WTC11 (cell line): ENCODE measurements at regions not wholly inside any gene's neighbourhood (a gene's known extent, or its start where the extent isn't known, plus 50 kb on each side); places are given as distances from the start of the nearest gene placed in this dataset.

Experiments used
- ATAC-seq: fragments of 200-7000 bp; cut with Tn5 transposase; 2 replicates; pipeline ENCODE4 v1.10.0; 2021; ENCODE audit warnings: mild to moderate bottlenecking, moderate library complexity
- CTCF ChIA-PET: fragments of 300-600 bp; sonication (Branson Sonifier 250); formaldehyde crosslinking; loops from one replicate; lab custom pipeline; 2021; ENCODE audit warnings: antibody characterized with exemption; lab: Charles Lee
- POLR2A ChIA-PET: fragments of 350-600 bp; sonication (Branson Sonifier 250); formaldehyde crosslinking; loops from one replicate; lab custom pipeline; 2021; ENCODE audit warnings: antibody characterized with exemption; lab: Charles Lee
- DNase-seq: peaks from one replicate; pipeline ENCODE4 v3.0.0; 2021; ENCODE audit warnings: low spot score
- H3K27ac Mint-ChIP-seq: 2 replicates; pipeline ENCODE4 v1.8.0; 2021; ENCODE audit warnings: mixed read lengths
- H3K27me3 Mint-ChIP-seq: 2 replicates; pipeline ENCODE4 v1.8.0; 2021; ENCODE audit warnings: low read depth, mild to moderate bottlenecking, moderate library complexity, mixed read lengths
- H3K36me3 Mint-ChIP-seq: 2 replicates; pipeline ENCODE4 v1.8.0; 2021; ENCODE audit warnings: mixed read lengths
- H3K4me1 Mint-ChIP-seq: 2 replicates; pipeline ENCODE4 v1.8.0; 2022; ENCODE audit warnings: mixed read lengths
- H3K4me3 Mint-ChIP-seq: 2 replicates; pipeline ENCODE4 v1.8.0; 2021; ENCODE audit warnings: mild to moderate bottlenecking, moderate library complexity, mixed read lengths
- H3K9me3 Mint-ChIP-seq: 2 replicates; pipeline ENCODE4 v1.8.0; 2021; ENCODE audit warnings: mixed read lengths
- ATF2 ChIP-seq: sonication (generic); formaldehyde crosslinking; IDR thresholded peaks from 2 replicates; pipeline ENCODE4 v1.8.1; 2022; ENCODE audit warnings: low read depth, missing genetic modification reagents, borderline replicate concordance
- ATF3 ChIP-seq: sonication (generic); formaldehyde crosslinking; conservative IDR thresholded peaks from 2 replicates; pipeline ENCODE4 v1.8.1; 2022; ENCODE audit warnings: mild to moderate bottlenecking, missing genetic modification reagents
- E2F4 ChIP-seq: sonication (generic); formaldehyde crosslinking; IDR thresholded peaks from 2 replicates; pipeline ENCODE4 v1.8.1; 2022; ENCODE audit warnings: low read depth, mild to moderate bottlenecking, moderate library complexity, missing genetic modification reagents, borderline replicate concordance
- EMX1 ChIP-seq: fragments of 250-450 bp; sonication (Bioruptor Pico); IDR thresholded peaks from 2 replicates; pipeline ENCODE4 v1.8.0; 2021; ENCODE audit warnings: mild to moderate bottlenecking
- FOXJ3 ChIP-seq: sonication (generic); formaldehyde crosslinking; IDR thresholded peaks from 2 replicates; pipeline ENCODE4 v1.9.0; 2021; ENCODE audit warnings: missing genetic modification reagents, mild to moderate bottlenecking, borderline replicate concordance
- FOXK1 ChIP-seq: sonication (generic); formaldehyde crosslinking; IDR thresholded peaks from 2 replicates; pipeline ENCODE4 v1.8.0; 2022; ENCODE audit warnings: mild to moderate bottlenecking, moderate library complexity, missing genetic modification reagents
- HMGA2 ChIP-seq: fragments of 250-450 bp; sonication (Bioruptor Pico); IDR thresholded peaks from 2 replicates; pipeline ENCODE4 v1.4.0; 2021; ENCODE audit warnings: mild to moderate bottlenecking, moderate library complexity
- IRF2 ChIP-seq: sonication (generic); formaldehyde crosslinking; IDR thresholded peaks from 2 replicates; pipeline ENCODE4 v1.8.0; 2022; ENCODE audit warnings: low read depth, missing genetic modification reagents, borderline replicate concordance
- NR1H2 ChIP-seq: sonication (generic); formaldehyde crosslinking; IDR thresholded peaks from 2 replicates; pipeline ENCODE4 v1.9.0; 2021; ENCODE audit warnings: mild to moderate bottlenecking, moderate library complexity, missing genetic modification reagents
- PRDM15 ChIP-seq: sonication (generic); formaldehyde crosslinking; IDR thresholded peaks from 2 replicates; pipeline ENCODE4 v1.8.0; 2022; ENCODE audit warnings: missing genetic modification reagents
- SMAD3 ChIP-seq: sonication (generic); formaldehyde crosslinking; IDR thresholded peaks from 2 replicates; pipeline ENCODE4 v1.8.0; 2022; ENCODE audit warnings: missing genetic modification reagents, mild to moderate bottlenecking, borderline replicate concordance
- SOX15 ChIP-seq: fragments of 250-450 bp; sonication (Bioruptor Pico); IDR thresholded peaks from 2 replicates; pipeline ENCODE4 v1.9.0; 2021; ENCODE audit warnings: mild to moderate bottlenecking
- SP1 ChIP-seq: sonication (generic); formaldehyde crosslinking; conservative IDR thresholded peaks from 2 replicates; pipeline ENCODE4 v1.8.1; 2022; ENCODE audit warnings: missing genetic modification reagents
- TEAD4 ChIP-seq: sonication (generic); formaldehyde crosslinking; IDR thresholded peaks from 2 replicates; pipeline ENCODE4 v1.8.0; 2022; ENCODE audit warnings: mild to moderate bottlenecking, missing genetic modification reagents
- ZBTB21 ChIP-seq: sonication (generic); formaldehyde crosslinking; IDR thresholded peaks from 2 replicates; pipeline ENCODE4 v1.8.1; 2023; ENCODE audit warnings: mild to moderate bottlenecking, missing genetic modification reagents, borderline replicate concordance
- ZNF416 ChIP-seq: fragments of 250-450 bp; sonication (Bioruptor Pico); IDR thresholded peaks from 2 replicates; pipeline ENCODE4 v1.9.0; 2021; ENCODE audit warnings: mild to moderate bottlenecking, inconsistent platforms
- ZNF512 ChIP-seq: sonication (generic); formaldehyde crosslinking; IDR thresholded peaks from 2 replicates; pipeline ENCODE4 v1.8.1; 2022; ENCODE audit warnings: missing genetic modification reagents, borderline replicate concordance
- ZNF532 ChIP-seq: fragments of 250-450 bp; sonication (Bioruptor Pico); IDR thresholded peaks from 2 replicates; pipeline ENCODE4 v1.9.0; 2021; ENCODE audit warnings: mild to moderate bottlenecking, borderline replicate concordance

GRCh38 chr21:20572582-20572981 lies 425.6 kb upstream of the NCAM2 start:
- ChIA-PET POLR2A (no interaction called here), CTCF (no interaction called here)
- ATAC-seq: no peak
- no peaks in the 10 kb centered on the region for H3K9me3 Mint-ChIP-seq
- DNase-seq: no peak
- TF ChIP-seq ATF3 (CRISPR knock-in tag) (no peak), ZNF532 (CRISPR knock-in tag) (no peak), HMGA2 (CRISPR knock-in tag) (no peak), PRDM15 (CRISPR knock-in tag) (no peak)
- H3K4me3 Mint-ChIP-seq: no peak overlapping the region
- no peaks in the 10 kb centered on the region for H3K36me3 Mint-ChIP-seq
- no peaks in the 10 kb centered on the region for H3K27me3 Mint-ChIP-seq
- peaks cover 14% of the 10 kb centered on the region for H3K4me1 Mint-ChIP-seq
- no peak overlapping the region for H3K27ac Mint-ChIP-seq

- H3K27ac Mint-ChIP-seq: no peak overlapping the region
- peaks cover 13% of the 10 kb centered on the region for H3K9me3 Mint-ChIP-seq
- ChIA-PET CTCF (no interaction called here), POLR2A (no interaction called here)
- H3K27me3 Mint-ChIP-seq: no peaks in the 10 kb centered on the region
- no peak overlapping the region for H3K4me3 Mint-ChIP-seq
- DNase-seq (no peak), ATAC-seq (no peak)
- no peaks in the 10 kb centered on the region for H3K4me1 Mint-ChIP-seq
- H3K36me3 Mint-ChIP-seq: no peaks in the 10 kb centered on the region
- TF ChIP-seq IRF2 (no peak), SP1 (CRISPR knock-in tag) (no peak), ZNF416 (CRISPR knock-in tag) (no peak), SMAD3 (CRISPR knock-in tag) (no peak), SOX15 (CRISPR knock-in tag) (no peak), ZNF512 (CRISPR knock-in tag) (no peak), FOXJ3 (CRISPR knock-in tag) (no peak), EMX1 (CRISPR knock-in tag) (no peak), PRDM15 (CRISPR knock-in tag) (no peak), FOXK1 (CRISPR knock-in tag) (no peak), NR1H2 (CRISPR knock-in tag) (no peak), ZBTB21 (CRISPR knock-in tag) (no peak), ATF2 (CRISPR knock-in tag) (no peak), TEAD4 (no peak), E2F4 (CRISPR knock-in tag) (no peak)
Measured at GRCh38 chr21:20581361-20581760, 416.8 kb upstream of the NCAM2 start.
